WERI-Rb-1 (cell line): ENCODE measurements at regions not wholly inside any gene's neighbourhood (a gene's known extent, or its start where the extent isn't known, plus 50 kb on each side); places are given as distances from the start of the nearest gene placed in this dataset.

Experiments
- DNase-seq: peaks from one replicate; pipeline ENCODE4 v3.0.0-alpha.2; 2020
- H3K27ac ChIP-seq: fragments of 250-450 bp; sonication (Bioruptor Pico); 2 replicates; pipeline ENCODE4 v1.5.1; 2020; ENCODE audit warnings: mild to moderate bottlenecking, moderate library complexity
- H3K27me3 ChIP-seq: fragments of 250-450 bp; sonication (Bioruptor Pico); 2 replicates; pipeline ENCODE4 v1.5.1; 2021; ENCODE audit warnings: mild to moderate bottlenecking, low read depth, moderate library complexity; ENCODE audit not compliant: insufficient read depth, severe bottlenecking
- H3K36me3 ChIP-seq: fragments of 250-450 bp; sonication (Bioruptor Pico); 2 replicates; pipeline ENCODE4 v1.5.1; 2020; ENCODE audit warnings: mild to moderate bottlenecking, moderate library complexity
- H3K4me3 ChIP-seq: 2 replicates; pipeline ENCODE4 v1.5.1; 2011; ENCODE audit warnings: low read depth, mild to moderate bottlenecking, control low read depth, low read length
- H3K9me3 ChIP-seq: fragments of 250-450 bp; sonication (Bioruptor Pico); 2 replicates; pipeline ENCODE4 v1.5.1; 2021; ENCODE audit warnings: mild to moderate bottlenecking, moderate library complexity; ENCODE audit not compliant: severe bottlenecking
- CTCF ChIP-seq: IDR thresholded peaks from 2 replicates; pipeline ENCODE4 v1.5.1; 2011; ENCODE audit warnings: low read depth, mild to moderate bottlenecking, control low read depth, inconsistent platforms, low read length

- no peak for DNase-seq
- no peak for TF ChIP-seq CTCF
- no peaks in the 10 kb centered on the region for H3K27me3 ChIP-seq
Observed at GRCh38 chr6:164148788-164149187, 734.3 kb downstream of the QKI start.

GRCh38 chr6:164144316-164144715, 729.8 kb downstream of the QKI start:
- TF ChIP-seq CTCF: no peak
- H3K27me3 ChIP-seq: no peaks in the 10 kb centered on the region
- H3K9me3 ChIP-seq: no peaks in the 10 kb centered on the region
- H3K36me3 ChIP-seq: no peaks in the 10 kb centered on the region
- no peak overlapping the region for H3K27ac ChIP-seq
- H3K4me3 ChIP-seq: no peak overlapping the region
- no peak for DNase-seq

More at GRCh38 chr6:164148788-164149187, 734.3 kb downstream of the QKI start:
- Histone ChIP-seq H3K4me3 (no peak overlapping the region), H3K36me3 (no peaks in the 10 kb centered on the region), H3K27ac (no peak overlapping the region), H3K9me3 (no peaks in the 10 kb centered on the region)

- H3K4me3 ChIP-seq: no peak overlapping the region
- H3K27ac ChIP-seq: no peak overlapping the region
- H3K27me3 ChIP-seq: no peaks in the 10 kb centered on the region
- DNase-seq: no peak
- H3K9me3 ChIP-seq: no peaks in the 10 kb centered on the region
- no peak for TF ChIP-seq CTCF
- H3K36me3 ChIP-seq: no peaks in the 10 kb centered on the region
Observed at GRCh38 chr6:164142322-164142721, 727.8 kb downstream of the QKI start.

GRCh38 chr6:164135511-164136132, 721.1 kb downstream of the QKI start:
- no peak for TF ChIP-seq CTCF
- no peak overlapping the region for H3K27ac ChIP-seq
- DNase-seq: no peak
- no peaks in the 10 kb centered on the region for H3K27me3 ChIP-seq
- no peaks in the 10 kb centered on the region for H3K36me3 ChIP-seq
- no peak overlapping the region for H3K4me3 ChIP-seq
- H3K9me3 ChIP-seq: no peaks in the 10 kb centered on the region

GRCh38 chr6:164133095-164133494, 718.6 kb downstream of the QKI start:
- no peaks in the 10 kb centered on the region for H3K36me3 ChIP-seq
- H3K9me3 ChIP-seq: no peaks in the 10 kb centered on the region
- DNase-seq: no peak
- TF ChIP-seq CTCF: no peak
- H3K4me3 ChIP-seq: no peak overlapping the region
- no peaks in the 10 kb centered on the region for H3K27me3 ChIP-seq
- H3K27ac ChIP-seq: no peak overlapping the region

GRCh38 chr6:164130585-164130984, 716.1 kb downstream of the QKI start:
- DNase-seq: no peak
- no peaks in the 10 kb centered on the region for H3K9me3 ChIP-seq
- H3K36me3 ChIP-seq: no peaks in the 10 kb centered on the region
- H3K27me3 ChIP-seq: no peaks in the 10 kb centered on the region
- no peak overlapping the region for H3K27ac ChIP-seq
- TF ChIP-seq CTCF: no peak
- H3K4me3 ChIP-seq: no peak overlapping the region
